OCI-LY1 (cell line): ENCODE measurements at regions not wholly inside any gene's neighbourhood (a gene's known extent, or its start where the extent isn't known, plus 50 kb on each side); places are given as distances from the start of the nearest gene placed in this dataset.

Experiments used
- CTCF ChIP-seq: fragments of 200-600 bp; sonication (generic), shearing (Covaris generic); IDR thresholded peaks from 2 replicates; pipeline ENCODE4 v1.5.1; 2017; ENCODE audit warnings: mild to moderate bottlenecking, antibody characterized with exemption, low read length, moderate library complexity, mixed read lengths
- EZH2 ChIP-seq: fragments of 200-600 bp; sonication (generic), shearing (Covaris generic); IDR thresholded peaks from 2 replicates; pipeline ENCODE4 v1.8.0; 2017; ENCODE audit warnings: borderline replicate concordance, mixed run types, mild to moderate bottlenecking, antibody characterized with exemption, low read length, moderate library complexity, mixed read lengths

DNA sequence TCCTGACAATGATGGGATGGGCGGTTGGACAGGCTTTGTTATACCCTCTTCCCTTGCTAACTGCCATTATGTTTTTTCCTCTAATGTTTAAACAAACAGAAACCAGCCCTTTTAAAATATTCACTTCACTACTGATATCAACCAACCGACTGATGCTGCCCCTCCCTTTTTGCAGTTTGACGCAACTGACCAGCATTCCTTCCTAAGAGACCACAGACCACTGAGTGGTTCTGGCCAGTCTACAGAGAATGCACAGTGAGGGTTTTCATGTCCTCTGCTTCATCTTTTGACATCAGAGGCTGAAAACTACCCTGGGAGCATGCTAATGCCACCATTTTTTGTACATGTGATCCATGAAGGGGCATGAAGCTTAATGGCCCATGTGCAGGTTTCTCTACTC lies 85.3 kb downstream of the CYP26B1 start:
- no peak for TF ChIP-seq CTCF
- TF ChIP-seq EZH2, result no peak
